Liver (tissue), 8 donors: ENCODE measurements at regions not wholly inside any gene's neighbourhood (a gene's known extent, or its start where the extent isn't known, plus 50 kb on each side); places are given as distances from the start of the nearest gene placed in this dataset.
A peak's percentile ranks its signal among the peaks of the same experiment; 100 is the strongest.

ENCODE experiments used
- DNase-seq: peaks from one replicate; pipeline ENCODE4 v3.0.0-alpha.2; 2017; ENCODE audit warnings: low spot score
- H3K27ac ChIP-seq, 2 donors: one replicate each; pipeline ENCODE4 v1.7.0; 2013; ENCODE audit warnings: inconsistent platforms in 2 of 2, low read length in 2 of 2, control low read depth in 1 of 2, low read depth in 1 of 2, mild to moderate bottlenecking in 1 of 2
- H3K27me3 ChIP-seq, 4 donors: one replicate each; pipeline versions ENCODE4 v1.6.1 to v1.7.0; 2013; ENCODE audit warnings: low read length in 3 of 4, inconsistent platforms in 1 of 4, mild to moderate bottlenecking in 1 of 4, moderate library complexity in 1 of 4; ENCODE audit not compliant: control insufficient read depth in 4 of 4, insufficient read depth in 4 of 4
- H3K36me3 ChIP-seq, 4 donors: one replicate each; pipeline versions ENCODE4 v1.6.1 to v1.7.0; 2013; ENCODE audit warnings: low read length in 3 of 4, mild to moderate bottlenecking in 3 of 4, low read depth in 1 of 4, moderate library complexity in 1 of 4; ENCODE audit not compliant: control insufficient read depth in 4 of 4, insufficient read depth in 3 of 4
- H3K4me1 ChIP-seq, 4 donors: one replicate each; pipeline versions ENCODE4 v1.6.1 to v1.7.0; 2013; ENCODE audit warnings: low read length in 3 of 4, mild to moderate bottlenecking in 3 of 4, moderate library complexity in 1 of 4; ENCODE audit not compliant: control insufficient read depth in 4 of 4, insufficient read depth in 4 of 4
- H3K4me3 ChIP-seq, 3 donors: one replicate each; pipeline versions ENCODE4 v1.6.1 to v1.7.0; 2013; ENCODE audit warnings: low read length in 3 of 3, control low read depth in 1 of 3, low read depth in 1 of 3, mild to moderate bottlenecking in 1 of 3
- H3K9ac ChIP-seq, 2 donors: one replicate each; pipeline ENCODE4 v1.7.0; 2013; ENCODE audit warnings: low read length in 2 of 2, mild to moderate bottlenecking in 2 of 2, moderate library complexity in 2 of 2, control low read depth in 1 of 2, low read depth in 1 of 2
- H3K9me3 ChIP-seq, 4 donors: one replicate each; pipeline versions ENCODE4 v1.6.1 to v1.7.0; 2013; ENCODE audit warnings: low read length in 3 of 4; ENCODE audit not compliant: control insufficient read depth in 4 of 4
- EGR1 ChIP-seq, 2 donors: IDR thresholded peaks; 2 replicates each; pipeline ENCODE4 v1.6.1; 2016 to 2018; ENCODE audit warnings: antibody characterized with exemption in 2 of 2, low read depth in 2 of 2
- FOXA1 ChIP-seq: IDR thresholded peaks from 2 replicates; pipeline ENCODE4 v1.6.1; 2016; ENCODE audit warnings: antibody characterized with exemption
- FOXA2 ChIP-seq: IDR thresholded peaks from 2 replicates; pipeline ENCODE4 v1.6.1; 2016; ENCODE audit warnings: antibody characterized with exemption
- GABPA ChIP-seq, 2 donors: IDR thresholded peaks in 1 of 2; conservative IDR thresholded peaks in 1 of 2; 2 replicates each; pipeline ENCODE4 v1.6.1; 2016; ENCODE audit warnings: antibody characterized with exemption in 2 of 2, mild to moderate bottlenecking in 1 of 2, moderate library complexity in 1 of 2
- HNF4A ChIP-seq, 2 donors: conservative IDR thresholded peaks; 2 replicates each; pipeline ENCODE4 v1.6.1; 2016; ENCODE audit warnings: antibody characterized with exemption in 2 of 2, mild to moderate bottlenecking in 2 of 2
- HNF4G ChIP-seq: IDR thresholded peaks from 2 replicates; pipeline ENCODE4 v1.6.1; 2016; ENCODE audit warnings: antibody characterized with exemption
- JUND ChIP-seq, 2 donors: IDR thresholded peaks; 2 replicates each; pipeline ENCODE4 v1.6.1; 2016; ENCODE audit warnings: antibody characterized with exemption in 2 of 2
- NR2F2 ChIP-seq: IDR thresholded peaks from 2 replicates; pipeline ENCODE4 v1.6.1; 2016; ENCODE audit warnings: antibody characterized with exemption
- RAD21 ChIP-seq, 2 donors: IDR thresholded peaks; 2 replicates each; pipeline ENCODE4 v1.6.1; 2016; ENCODE audit warnings: antibody characterized with exemption in 2 of 2, mild to moderate bottlenecking in 2 of 2
- RXRA ChIP-seq, 2 donors: IDR thresholded peaks; 2 replicates each; pipeline ENCODE4 v1.6.1; 2017 to 2018; ENCODE audit warnings: antibody characterized with exemption in 2 of 2, mild to moderate bottlenecking in 1 of 2
- SP1 ChIP-seq: IDR thresholded peaks from 2 replicates; pipeline ENCODE4 v1.6.1; 2018; ENCODE audit warnings: antibody characterized with exemption, mild to moderate bottlenecking
- TAF1 ChIP-seq: conservative IDR thresholded peaks from 2 replicates; pipeline ENCODE4 v1.6.1; 2016; ENCODE audit warnings: antibody characterized with exemption, mild to moderate bottlenecking
- YY1 ChIP-seq: IDR thresholded peaks from 2 replicates; pipeline ENCODE4 v1.6.1; 2016; ENCODE audit warnings: antibody characterized with exemption, mild to moderate bottlenecking
- WGBS: extraction: QIAGEN DNeasy Blood & Tissue Kit; methylation state at CpG from one replicate; pipeline ENCODE4 v1.1.7; 2013; 5-methylcytosine and 5-hydroxymethylcytosine counted together
- TF ChIP-seq, protein P1 (sequence below): IDR thresholded peaks from 2 replicates; pipeline ENCODE4 v1.6.1; 2016; ENCODE audit warnings: antibody characterized with exemption
- TF ChIP-seq, protein P2 (sequence below): IDR thresholded peaks from 2 replicates; pipeline ENCODE4 v1.6.1; 2016; ENCODE audit warnings: antibody characterized with exemption
- TF ChIP-seq, protein P3 (sequence below): fragments of 150-350 bp; IDR thresholded peaks from 2 replicates; pipeline ENCODE4 v1.5.1; 2017; ENCODE audit warnings: improper control_type of control experiment, low read depth, low read length; ENCODE audit not compliant: missing input control
- TF ChIP-seq, protein P4 (sequence below): IDR thresholded peaks from 2 replicates; pipeline ENCODE4 v1.6.1; 2016; ENCODE audit warnings: antibody characterized with exemption
- TF ChIP-seq, protein P5 (sequence below): IDR thresholded peaks from 2 replicates; pipeline ENCODE4 v1.6.1; 2016; ENCODE audit warnings: antibody characterized with exemption, mild to moderate bottlenecking
- donor health status: healthy.
- donor health status: healthy.
- donor health status: healthy.
- donor health status: healthy.
- donor health status: healthy.

DNA sequence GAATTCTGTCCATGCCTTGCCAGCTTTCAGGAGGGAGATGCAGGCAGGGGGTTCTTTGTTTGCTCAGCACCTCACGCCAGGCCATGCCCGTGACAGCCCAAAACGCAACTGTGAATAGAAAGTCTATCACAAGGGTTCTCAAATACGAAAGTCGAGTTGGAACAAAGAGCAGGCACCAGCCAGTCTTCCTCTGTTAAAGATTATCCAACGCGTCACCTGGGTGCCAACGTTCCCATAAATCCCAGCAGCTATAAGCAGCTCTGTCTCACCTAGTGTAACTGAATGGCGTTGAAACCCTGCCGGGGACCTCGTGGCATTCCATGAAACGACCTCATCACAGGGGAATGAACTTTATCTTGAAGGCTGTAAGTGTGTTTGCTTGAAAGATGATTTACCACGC is 84.8 kb upstream of the GATA6 start:
- TF ChIP-seq, protein P1, sequence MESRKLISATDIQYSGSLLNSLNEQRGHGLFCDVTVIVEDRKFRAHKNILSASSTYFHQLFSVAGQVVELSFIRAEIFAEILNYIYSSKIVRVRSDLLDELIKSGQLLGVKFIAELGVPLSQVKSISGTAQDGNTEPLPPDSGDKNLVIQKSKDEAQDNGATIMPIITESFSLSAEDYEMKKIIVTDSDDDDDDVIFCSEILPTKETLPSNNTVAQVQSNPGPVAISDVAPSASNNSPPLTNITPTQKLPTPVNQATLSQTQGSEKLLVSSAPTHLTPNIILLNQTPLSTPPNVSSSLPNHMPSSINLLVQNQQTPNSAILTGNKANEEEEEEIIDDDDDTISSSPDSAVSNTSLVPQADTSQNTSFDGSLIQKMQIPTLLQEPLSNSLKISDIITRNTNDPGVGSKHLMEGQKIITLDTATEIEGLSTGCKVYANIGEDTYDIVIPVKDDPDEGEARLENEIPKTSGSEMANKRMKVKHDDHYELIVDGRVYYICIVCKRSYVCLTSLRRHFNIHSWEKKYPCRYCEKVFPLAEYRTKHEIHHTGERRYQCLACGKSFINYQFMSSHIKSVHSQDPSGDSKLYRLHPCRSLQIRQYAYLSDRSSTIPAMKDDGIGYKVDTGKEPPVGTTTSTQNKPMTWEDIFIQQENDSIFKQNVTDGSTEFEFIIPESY, result peak; percentile 87
- TF ChIP-seq SP1 (peak; percentile 91), RXRA (IDR thresholded peaks at IDR 0.05) (peak; percentile 81 to 95), RAD21 (IDR thresholded peaks at IDR 0.05) (peak; percentile 59 to 70), FOXA2 (peak; percentile 38), YY1 (peak; percentile 88), HNF4A (conservative IDR thresholded peaks at IDR 0.05) (peak; percentile 71 to 83), HNF4G (peak; percentile 25), FOXA1 (peak; percentile 54), JUND (IDR thresholded peaks at IDR 0.05) (peak in 1 of 2 donors; percentile 86), TAF1 (peak; percentile 73), GABPA (IDR thresholded peaks at IDR 0.05 in 1 of 2, conservative IDR thresholded peaks at IDR 0.05 in 1 of 2) (no peak), EGR1 (IDR thresholded peaks at IDR 0.05; ENCODE audit: low read depth in 2 of 2) (peak in 1 of 2 donors; percentile 29), NR2F2 (no peak)
- TF ChIP-seq, protein P2, sequence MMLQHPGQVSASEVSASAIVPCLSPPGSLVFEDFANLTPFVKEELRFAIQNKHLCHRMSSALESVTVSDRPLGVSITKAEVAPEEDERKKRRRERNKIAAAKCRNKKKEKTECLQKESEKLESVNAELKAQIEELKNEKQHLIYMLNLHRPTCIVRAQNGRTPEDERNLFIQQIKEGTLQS, result no peak
- TF ChIP-seq, protein P3, sequence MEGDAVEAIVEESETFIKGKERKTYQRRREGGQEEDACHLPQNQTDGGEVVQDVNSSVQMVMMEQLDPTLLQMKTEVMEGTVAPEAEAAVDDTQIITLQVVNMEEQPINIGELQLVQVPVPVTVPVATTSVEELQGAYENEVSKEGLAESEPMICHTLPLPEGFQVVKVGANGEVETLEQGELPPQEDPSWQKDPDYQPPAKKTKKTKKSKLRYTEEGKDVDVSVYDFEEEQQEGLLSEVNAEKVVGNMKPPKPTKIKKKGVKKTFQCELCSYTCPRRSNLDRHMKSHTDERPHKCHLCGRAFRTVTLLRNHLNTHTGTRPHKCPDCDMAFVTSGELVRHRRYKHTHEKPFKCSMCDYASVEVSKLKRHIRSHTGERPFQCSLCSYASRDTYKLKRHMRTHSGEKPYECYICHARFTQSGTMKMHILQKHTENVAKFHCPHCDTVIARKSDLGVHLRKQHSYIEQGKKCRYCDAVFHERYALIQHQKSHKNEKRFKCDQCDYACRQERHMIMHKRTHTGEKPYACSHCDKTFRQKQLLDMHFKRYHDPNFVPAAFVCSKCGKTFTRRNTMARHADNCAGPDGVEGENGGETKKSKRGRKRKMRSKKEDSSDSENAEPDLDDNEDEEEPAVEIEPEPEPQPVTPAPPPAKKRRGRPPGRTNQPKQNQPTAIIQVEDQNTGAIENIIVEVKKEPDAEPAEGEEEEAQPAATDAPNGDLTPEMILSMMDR, result no peak
- TF ChIP-seq, protein P4, sequence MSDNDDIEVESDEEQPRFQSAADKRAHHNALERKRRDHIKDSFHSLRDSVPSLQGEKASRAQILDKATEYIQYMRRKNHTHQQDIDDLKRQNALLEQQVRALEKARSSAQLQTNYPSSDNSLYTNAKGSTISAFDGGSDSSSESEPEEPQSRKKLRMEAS, result peak; percentile 97
- TF ChIP-seq, protein P5, sequence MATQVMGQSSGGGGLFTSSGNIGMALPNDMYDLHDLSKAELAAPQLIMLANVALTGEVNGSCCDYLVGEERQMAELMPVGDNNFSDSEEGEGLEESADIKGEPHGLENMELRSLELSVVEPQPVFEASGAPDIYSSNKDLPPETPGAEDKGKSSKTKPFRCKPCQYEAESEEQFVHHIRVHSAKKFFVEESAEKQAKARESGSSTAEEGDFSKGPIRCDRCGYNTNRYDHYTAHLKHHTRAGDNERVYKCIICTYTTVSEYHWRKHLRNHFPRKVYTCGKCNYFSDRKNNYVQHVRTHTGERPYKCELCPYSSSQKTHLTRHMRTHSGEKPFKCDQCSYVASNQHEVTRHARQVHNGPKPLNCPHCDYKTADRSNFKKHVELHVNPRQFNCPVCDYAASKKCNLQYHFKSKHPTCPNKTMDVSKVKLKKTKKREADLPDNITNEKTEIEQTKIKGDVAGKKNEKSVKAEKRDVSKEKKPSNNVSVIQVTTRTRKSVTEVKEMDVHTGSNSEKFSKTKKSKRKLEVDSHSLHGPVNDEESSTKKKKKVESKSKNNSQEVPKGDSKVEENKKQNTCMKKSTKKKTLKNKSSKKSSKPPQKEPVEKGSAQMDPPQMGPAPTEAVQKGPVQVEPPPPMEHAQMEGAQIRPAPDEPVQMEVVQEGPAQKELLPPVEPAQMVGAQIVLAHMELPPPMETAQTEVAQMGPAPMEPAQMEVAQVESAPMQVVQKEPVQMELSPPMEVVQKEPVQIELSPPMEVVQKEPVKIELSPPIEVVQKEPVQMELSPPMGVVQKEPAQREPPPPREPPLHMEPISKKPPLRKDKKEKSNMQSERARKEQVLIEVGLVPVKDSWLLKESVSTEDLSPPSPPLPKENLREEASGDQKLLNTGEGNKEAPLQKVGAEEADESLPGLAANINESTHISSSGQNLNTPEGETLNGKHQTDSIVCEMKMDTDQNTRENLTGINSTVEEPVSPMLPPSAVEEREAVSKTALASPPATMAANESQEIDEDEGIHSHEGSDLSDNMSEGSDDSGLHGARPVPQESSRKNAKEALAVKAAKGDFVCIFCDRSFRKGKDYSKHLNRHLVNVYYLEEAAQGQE, result peak; percentile 35
- peak overlapping the region in 1 of 2 donors; percentile 59 for H3K9ac ChIP-seq
- peaks cover 0 to 33% (median 2%) of the 10 kb centered on the region in 4 donors for H3K4me1 ChIP-seq
- H3K27me3 ChIP-seq, result no peaks in the 10 kb centered on the region
- H3K4me3 ChIP-seq, result peak overlapping the region in 1 of 3 donors; percentile 23
- peak overlapping the region; percentile 80 to 81 for H3K27ac ChIP-seq
- 19% methylated on average over 13 of the region's 13 CpGs for WGBS
- no peaks in the 10 kb centered on the region for H3K9me3 ChIP-seq
- peak; percentile 44 for DNase-seq
- H3K36me3 ChIP-seq, result no peaks in the 10 kb centered on the region
